Endothelial cell of umbilical vein (primary cell): ENCODE measurements at regions not wholly inside any gene's neighbourhood (a gene's known extent, or its start where the extent isn't known, plus 50 kb on each side); places are given as distances from the start of the nearest gene placed in this dataset.

ENCODE experiments used
- BruUV-seq: library from RNA; stranded (reverse); fragments of 400-500 nt; replicated peaks from 2 replicates; lab custom pipeline; 2021; lab: Mats Ljungman, UMichigan
- CTCF ChIA-PET: fragments of 300-600, 350-600 bp; sonication (Branson Sonifier 250); formaldehyde crosslinking; loops from one replicate; lab custom pipeline; 2021; ENCODE audit warnings: antibody characterized with exemption, inconsistent platforms; lab: Charles Lee
- POLR2A ChIA-PET: fragments of 300-600, 350-600 bp; sonication (Branson Sonifier 250); formaldehyde crosslinking; loops from one replicate; lab custom pipeline; 2021; ENCODE audit warnings: antibody characterized with exemption, inconsistent platforms; lab: Charles Lee
- DNase-seq: peaks from one replicate; pipeline ENCODE4 v3.0.0-alpha.2; 2011; ENCODE audit warnings: low read depth, low spot score
- FAIRE-seq: peaks from 2 replicates; lab custom pipeline; 2011; peaks lifted over from hg19 to GRCh38; lab: Jason Lieb, UNC
- H2AFZ ChIP-seq: 2 replicates; pipeline ENCODE4 v1.6.0; 2012; ENCODE audit warnings: low read depth, low read length, control low read depth, inconsistent platforms
- H3K27ac ChIP-seq: 2 replicates; pipeline ENCODE4 v1.5.1; 2011; ENCODE audit warnings: low read depth, mild to moderate bottlenecking, control low read depth, low read length, moderate library complexity; ENCODE audit not compliant: insufficient read depth
- H3K27me3 ChIP-seq, 2 experiments: 2 replicates each; pipeline versions ENCODE4 v1.6.0 to v1.6.1; 2011; ENCODE audit warnings: low read length in 2 of 2, mixed read lengths in 1 of 2; ENCODE audit not compliant: control insufficient read depth in 2 of 2, insufficient read depth in 2 of 2
- H3K36me3 ChIP-seq, 2 experiments: 2 replicates in 1 of 2; 3 replicates in 1 of 2; pipeline ENCODE4 v1.5.1; 2011; ENCODE audit warnings: low read length in 2 of 2, mild to moderate bottlenecking in 1 of 2, moderate library complexity in 1 of 2; ENCODE audit not compliant: control insufficient read depth in 2 of 2, insufficient read depth in 2 of 2; ENCODE audit errors: extremely low read depth in 1 of 2
- H3K4me1 ChIP-seq: 3 replicates; pipeline ENCODE4 v1.5.1; 2011; ENCODE audit warnings: mild to moderate bottlenecking, low read length; ENCODE audit not compliant: control insufficient read depth, insufficient read depth; ENCODE audit errors: extremely low read depth
- H3K4me2 ChIP-seq: 2 replicates; pipeline ENCODE4 v1.6.1; 2011; ENCODE audit warnings: low read length, control low read depth, mixed read lengths; ENCODE audit not compliant: insufficient read depth
- H3K4me3 ChIP-seq, 3 experiments: fragments of 200-600 bp in 1 of 3; sonication (generic), shearing (Covaris generic) in 1 of 3; replicated peaks in 1 of 3; 2 replicates each; pipeline ENCODE4 v1.5.1; 2011 to 2016; ENCODE audit warnings: control low read depth in 3 of 3, low read length in 3 of 3, mild to moderate bottlenecking in 2 of 3, inconsistent platforms in 1 of 3, low read depth in 1 of 3, moderate library complexity in 1 of 3; ENCODE audit not compliant: insufficient read depth in 1 of 3
- H3K79me2 ChIP-seq: 2 replicates; pipeline ENCODE4 v1.6.0; 2012; ENCODE audit warnings: low read length, inconsistent platforms; ENCODE audit not compliant: control insufficient read depth, insufficient read depth
- H3K9ac ChIP-seq: replicated peaks from 2 replicates; pipeline ENCODE3; 2011; ENCODE audit warnings: low read length, control low read depth; ENCODE audit not compliant: insufficient read depth; ENCODE audit errors: extremely low read depth
- H3K9me1 ChIP-seq: replicated peaks from 3 replicates; pipeline ENCODE4 v1.6.0; 2011; ENCODE audit warnings: mild to moderate bottlenecking, low read length; ENCODE audit not compliant: control insufficient read depth, insufficient read depth; ENCODE audit errors: extremely low read depth
- H3K9me3 ChIP-seq: replicated peaks from 2 replicates; pipeline ENCODE4 v1.5.1; 2012; ENCODE audit warnings: low read length, inconsistent platforms; ENCODE audit not compliant: control insufficient read depth, insufficient read depth
- H4K20me1 ChIP-seq: replicated peaks from 2 replicates; pipeline ENCODE3; 2011; ENCODE audit warnings: mild to moderate bottlenecking, low read length; ENCODE audit not compliant: control insufficient read depth, insufficient read depth; ENCODE audit errors: extremely low read depth
- CTCF ChIP-seq, 2 donors: IDR thresholded peaks; 1 replicate in 1 of 2; 2 replicates in 1 of 2; pipeline ENCODE4 v1.5.1; 2011; ENCODE audit warnings: low read length in 2 of 2, mild to moderate bottlenecking in 2 of 2, moderate library complexity in 2 of 2, control low read depth in 1 of 2, inconsistent platforms in 1 of 2, low read depth in 1 of 2; ENCODE audit not compliant: insufficient read depth in 1 of 2; ENCODE audit errors: extremely low read depth in 1 of 2
- EZH2 ChIP-seq: IDR thresholded peaks from 2 replicates; pipeline ENCODE4 v1.6.1; 2012; ENCODE audit warnings: borderline replicate concordance, low read depth, mild to moderate bottlenecking, moderate library complexity, low read length, inconsistent platforms; ENCODE audit not compliant: severe bottlenecking
- FOS ChIP-seq: IDR thresholded peaks from 2 replicates; pipeline ENCODE4 v1.6.1; 2011; ENCODE audit warnings: mild to moderate bottlenecking, low read length, moderate library complexity, borderline replicate concordance; ENCODE audit not compliant: insufficient read depth
- GATA2 ChIP-seq: IDR thresholded peaks from 2 replicates; pipeline ENCODE4 v1.7.0; 2011; ENCODE audit warnings: low read depth, mild to moderate bottlenecking, moderate library complexity, mixed read lengths, low read length; ENCODE audit not compliant: insufficient read length, insufficient read depth
- JUN ChIP-seq: IDR thresholded peaks from 2 replicates; pipeline ENCODE4 v1.6.1; 2011; ENCODE audit warnings: borderline replicate concordance, low read depth; ENCODE audit not compliant: insufficient read length, insufficient read depth
- MAX ChIP-seq: IDR thresholded peaks from 2 replicates; pipeline ENCODE4 v1.6.1; 2011; ENCODE audit not compliant: insufficient read depth, insufficient read length
- MYC ChIP-seq: IDR thresholded peaks from one replicate; pipeline ENCODE4 v1.6.1; 2011; ENCODE audit warnings: mild to moderate bottlenecking, low read depth, low read length
- POLR2A ChIP-seq: IDR thresholded peaks from 2 replicates; pipeline ENCODE4 v1.6.1; 2012; ENCODE audit warnings: low read depth, mild to moderate bottlenecking, control low read depth, low read length
- POLR2AphosphoS5 ChIP-seq: IDR thresholded peaks from 2 replicates; pipeline ENCODE4 v1.6.1; 2012; ENCODE audit warnings: low read depth, mild to moderate bottlenecking, control low read depth, low read length, moderate library complexity; ENCODE audit not compliant: insufficient read depth
- dilution Hi-C: fragments of 300-500 bp; cut with MboI; formaldehyde crosslinking; loops from one replicate; pipeline ENCODE4 v1.15.0; 2019; ENCODE audit warnings: low sequenced_read_pairs; ENCODE audit not compliant: extremely low pct_ligation_motif_present
- intact Hi-C: fragments of 100-400 bp; cut with micrococcal nuclease; formaldehyde crosslinking; loops from one replicate; pipeline ENCODE4 v1.10.0; 2022

GRCh38 chr7:46812101-46812675, 769.7 kb downstream of the TNS3 start:
- Histone ChIP-seq H3K79me2 (no peaks in the 10 kb centered on the region), H3K27me3 (no peaks in the 10 kb centered on the region), H2AFZ (no peak overlapping the region), H3K9me3 (no peaks in the 10 kb centered on the region), H3K27ac (no peak overlapping the region), H3K4me2 (no peak overlapping the region), H4K20me1 (no peaks in the 10 kb centered on the region), H3K9ac (no peak overlapping the region), H3K4me1 (no peaks in the 10 kb centered on the region), H3K4me3 (no peak overlapping the region), H3K36me3 (no peaks in the 10 kb centered on the region), H3K9me1 (no peaks in the 10 kb centered on the region)
- DNase-seq (no peak), FAIRE-seq (no peak)
- no TSS peak for BruUV-seq
- dilution Hi-C loops (no loop called here), intact Hi-C loops (no loop called here)
- TF ChIP-seq GATA2 (no peak), POLR2AphosphoS5 (no peak), MAX (no peak), CTCF (IDR thresholded peaks at IDR 0.05; ENCODE audit: extremely low read depth in 1 of 2, insufficient read depth in 1 of 2, low read depth in 1 of 2, low read length in 2 of 2) (no peak), EZH2 (no peak), POLR2A (no peak), FOS (no peak), MYC (no peak), JUN (no peak)
- CTCF ChIA-PET: interaction anchor here (1.3 kb wide), 1 partner anchor 14 kb away, joined by 5 read pairs; no protein-coding TSS in a partner anchor
- POLR2A ChIA-PET: no interaction called here
